MCF 10A (cell line): ENCODE measurements at regions not wholly inside any gene's neighbourhood (a gene's known extent, or its start where the extent isn't known, plus 50 kb on each side); places are given as distances from the start of the nearest gene placed in this dataset.

Source experiments
- BruUV-seq: library from RNA; stranded (reverse); fragments of 400-500 nt; replicated peaks from 2 replicates; lab custom pipeline; 2021; lab: Mats Ljungman, UMichigan
- CTCF ChIA-PET: fragments of 300-600 bp; sonication (Branson Sonifier 250); formaldehyde crosslinking; extraction: SDS; loops from one replicate; lab custom pipeline; 2021; ENCODE audit warnings: antibody characterized with exemption, inconsistent platforms; lab: Yijun Ruan, JAX
- POLR2A ChIA-PET: fragments of 300-600, 350-650 bp; sonication (Branson Sonifier 250); formaldehyde crosslinking; extraction: SDS; loops from one replicate; lab custom pipeline; 2020; ENCODE audit warnings: antibody characterized with exemption, inconsistent platforms; lab: Yijun Ruan, JAX
- DNase-seq: peaks from one replicate; pipeline ENCODE4 v3.0.0-alpha.2; 2018; ENCODE audit not compliant: unreplicated experiment
- H3K27ac Mint-ChIP-seq: one replicate; pipeline ENCODE4 v1.8.0; 2022; ENCODE audit warnings: mild to moderate bottlenecking, low read depth, mixed read lengths; ENCODE audit not compliant: unreplicated experiment
- H3K27me3 Mint-ChIP-seq: one replicate; pipeline ENCODE4 v1.8.0; 2022; ENCODE audit warnings: mixed read lengths; ENCODE audit not compliant: insufficient read depth, unreplicated experiment
- H3K36me3 Mint-ChIP-seq: one replicate; pipeline ENCODE4 v1.8.0; 2022; ENCODE audit warnings: mild to moderate bottlenecking, moderate library complexity, mixed read lengths; ENCODE audit not compliant: insufficient read depth, unreplicated experiment
- H3K4me1 Mint-ChIP-seq: one replicate; pipeline ENCODE4 v1.8.0; 2022; ENCODE audit warnings: mixed read lengths; ENCODE audit not compliant: insufficient read depth, unreplicated experiment
- H3K4me3 Mint-ChIP-seq: one replicate; pipeline ENCODE4 v1.8.0; 2022; ENCODE audit warnings: mild to moderate bottlenecking, moderate library complexity, mixed read lengths; ENCODE audit not compliant: unreplicated experiment
- H3K9me3 Mint-ChIP-seq: one replicate; pipeline ENCODE4 v1.8.0; 2022; ENCODE audit warnings: mixed read lengths; ENCODE audit not compliant: unreplicated experiment
- CTCF ChIP-seq: fragments of 200-600 bp; IDR thresholded peaks from one replicate; pipeline ENCODE4 v1.8.0; 2022; ENCODE audit warnings: antibody characterized with exemption, mild to moderate bottlenecking; ENCODE audit not compliant: unreplicated experiment
- intact Hi-C: fragments of 100-400 bp; cut with micrococcal nuclease; formaldehyde crosslinking; loops from 2 replicates; pipeline ENCODE4 v1.14.1; 2022

DNA sequence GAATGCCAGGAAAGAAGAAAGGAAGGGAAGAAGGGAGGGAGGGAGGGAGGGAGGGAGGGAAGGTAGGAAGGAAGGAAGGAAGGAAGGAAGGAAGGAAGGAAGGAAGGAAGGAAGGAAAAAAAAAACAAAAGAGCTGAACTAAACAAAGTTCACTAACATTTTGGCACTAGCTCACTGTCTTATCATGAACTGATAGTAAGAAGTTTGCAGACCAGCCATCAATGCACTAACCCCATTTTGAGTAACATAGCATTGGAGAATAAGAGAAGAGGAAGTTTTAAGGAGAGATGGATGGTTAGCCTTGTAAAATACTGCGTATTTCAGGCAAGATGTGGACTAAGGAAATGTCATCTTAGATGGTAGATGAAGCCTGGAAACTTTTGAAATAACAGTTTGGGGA lies 1136.0 kb downstream of the FLRT2 start:
- H3K9me3 Mint-ChIP-seq = peaks cover 7% of the 10 kb centered on the region
- no peak for DNase-seq
- intact Hi-C loops = no loop called here
- POLR2A ChIA-PET = no interaction called here
- no peak overlapping the region for H3K27ac Mint-ChIP-seq
- no peak for TF ChIP-seq CTCF
- H3K4me1 Mint-ChIP-seq = no peaks in the 10 kb centered on the region
- CTCF ChIA-PET = interaction anchor here (2.2 kb wide), 1 partner anchor 11 kb away, joined by 9 read pairs; no protein-coding TSS in a partner anchor
- H3K4me3 Mint-ChIP-seq = no peak overlapping the region
- H3K27me3 Mint-ChIP-seq = no peaks in the 10 kb centered on the region
- no TSS peak for BruUV-seq
- no peaks in the 10 kb centered on the region for H3K36me3 Mint-ChIP-seq

DNA sequence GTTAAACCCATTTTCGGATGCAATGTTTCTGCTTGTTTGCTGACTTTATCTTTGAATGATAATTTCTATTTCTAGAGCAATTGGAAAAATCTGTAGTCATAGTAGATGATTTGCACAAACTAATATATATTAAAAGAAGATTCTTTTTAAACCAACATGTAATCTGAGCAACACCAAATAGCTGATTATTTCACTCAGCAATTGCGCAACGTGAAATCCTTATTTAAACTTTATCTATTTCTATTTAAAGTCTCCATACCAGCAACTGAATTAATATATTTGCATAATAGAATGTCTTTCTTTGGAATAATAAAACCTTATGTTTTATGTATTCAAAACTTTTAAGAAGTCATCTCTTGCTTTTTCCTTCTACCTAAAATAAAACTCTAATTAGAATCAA lies 1132.4 kb downstream of the FLRT2 start:
- ChIA-PET POLR2A (interaction anchor here (0.7 kb wide), 1 partner anchor 31 kb away, joined by 3 read pairs; no protein-coding TSS in a partner anchor), CTCF (interaction anchor here (0.5 kb wide), 1 partner anchor 106 kb away, joined by 3 read pairs; no protein-coding TSS in a partner anchor)
- no peak for TF ChIP-seq CTCF
- no TSS peak for BruUV-seq
- no peak for DNase-seq
- H3K36me3 Mint-ChIP-seq = no peaks in the 10 kb centered on the region
- H3K27me3 Mint-ChIP-seq = no peaks in the 10 kb centered on the region
- H3K9me3 Mint-ChIP-seq = no peaks in the 10 kb centered on the region
- H3K4me3 Mint-ChIP-seq = no peak overlapping the region
- no peaks in the 10 kb centered on the region for H3K4me1 Mint-ChIP-seq
- intact Hi-C loops = no loop called here
- H3K27ac Mint-ChIP-seq = no peak overlapping the region

DNA sequence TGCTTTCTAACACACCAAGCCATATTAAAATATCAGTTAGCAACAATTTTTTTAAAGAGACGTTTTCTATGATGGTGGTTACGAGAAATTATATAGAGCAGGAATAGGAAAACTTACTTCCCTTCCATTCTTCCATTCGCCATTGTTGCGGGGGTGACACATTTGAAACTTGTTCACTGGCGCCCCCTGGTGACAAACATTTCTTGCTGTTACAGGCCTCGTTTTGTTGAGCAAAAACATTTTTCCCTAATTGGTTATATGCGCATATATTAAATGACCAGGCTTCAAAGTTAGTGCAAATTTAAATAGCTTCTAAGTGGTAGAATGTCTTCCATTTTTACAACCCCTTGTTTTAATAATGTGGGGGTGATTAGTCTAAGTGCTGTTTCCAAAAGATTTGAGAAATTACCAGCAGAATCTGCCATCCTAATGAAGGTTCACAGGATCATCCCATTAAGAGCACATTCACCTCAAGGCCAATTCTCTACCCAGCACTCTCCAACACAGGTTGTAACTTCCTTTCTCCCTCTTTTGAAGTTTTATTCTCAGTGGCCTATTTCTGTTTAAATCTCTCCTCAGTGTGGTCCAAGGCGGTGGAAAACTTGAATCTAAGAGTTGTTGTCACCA lies 1124.7 kb downstream of the FLRT2 start:
- no peaks in the 10 kb centered on the region for H3K27me3 Mint-ChIP-seq
- no TSS peak for BruUV-seq
- H3K27ac Mint-ChIP-seq = no peak overlapping the region
- TF ChIP-seq CTCF = peak; percentile 63
- peak; percentile 75 for DNase-seq
- no peak overlapping the region for H3K4me3 Mint-ChIP-seq
- no peaks in the 10 kb centered on the region for H3K36me3 Mint-ChIP-seq
- CTCF ChIA-PET = interaction anchor here (0.5 to 1.8 kb wide), 18 partner anchors 9 to 799 kb away, joined by 3 to 9 read pairs (median 3); no protein-coding TSS in a partner anchor
- intact Hi-C loops = no loop called here
- POLR2A ChIA-PET = interaction anchor here (0.7 kb wide), 2 partner anchors 51 to 85 kb away, joined by 3 to 4 read pairs; no protein-coding TSS in a partner anchor
- H3K9me3 Mint-ChIP-seq = no peaks in the 10 kb centered on the region
- no peaks in the 10 kb centered on the region for H3K4me1 Mint-ChIP-seq

DNA sequence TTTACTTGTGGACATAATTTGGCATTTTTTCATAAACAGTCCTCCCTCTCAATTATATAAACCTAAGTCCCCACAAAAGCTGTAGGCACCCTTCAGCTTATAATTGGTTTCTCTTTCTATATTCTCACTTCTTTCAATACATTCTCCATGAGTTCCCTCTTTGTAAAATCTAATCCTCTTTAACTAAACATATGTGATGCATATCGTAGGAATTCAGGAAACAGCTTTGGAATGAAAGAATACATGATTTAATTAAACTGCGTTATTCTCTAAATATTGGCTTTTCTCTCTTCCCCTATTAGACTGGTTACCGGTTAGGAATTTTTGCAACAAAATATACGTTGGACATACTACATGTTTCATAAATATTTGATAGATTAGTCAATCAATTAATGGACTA lies 1122.6 kb downstream of the FLRT2 start:
- POLR2A ChIA-PET = no interaction called here
- TF ChIP-seq CTCF = no peak
- DNase-seq = no peak
- Mint-ChIP-seq H3K9me3 (no peaks in the 10 kb centered on the region), H3K27me3 (no peaks in the 10 kb centered on the region), H3K27ac (no peak overlapping the region), H3K36me3 (no peaks in the 10 kb centered on the region), H3K4me3 (no peak overlapping the region), H3K4me1 (peaks cover 1% of the 10 kb centered on the region)
- intact Hi-C loops = no loop called here
- no TSS peak for BruUV-seq
- CTCF ChIA-PET = interaction anchor here (0.6 to 1.1 kb wide), 3 partner anchors 36 to 595 kb away, joined by 3 read pairs; no protein-coding TSS in a partner anchor
